ENCODE measurements at regions not wholly inside any gene's neighbourhood (a gene's known extent, or its start where the extent isn't known, plus 50 kb on each side); places are given as distances from the start of the nearest gene placed in this dataset.

GRCh38 chr5:155068616-155069100, 55.1 kb downstream of the KIF4B start:
- DNase-seq (ENCODE audit: low read depth), result no peak

GRCh38 chr5:155069961-155070360, 56.4 kb downstream of the KIF4B start:
- DNase-seq (ENCODE audit: low read depth), result no peak

- DNase-seq (ENCODE audit: low read depth), result no peak
These were observed 57.2 kb downstream of the KIF4B start for GRCh38 chr5:155070781-155071180.

- DNase-seq (ENCODE audit: low read depth), result no peak
These were observed 62.8 kb downstream of the KIF4B start for GRCh38 chr5:155076379-155076778.

DNA sequence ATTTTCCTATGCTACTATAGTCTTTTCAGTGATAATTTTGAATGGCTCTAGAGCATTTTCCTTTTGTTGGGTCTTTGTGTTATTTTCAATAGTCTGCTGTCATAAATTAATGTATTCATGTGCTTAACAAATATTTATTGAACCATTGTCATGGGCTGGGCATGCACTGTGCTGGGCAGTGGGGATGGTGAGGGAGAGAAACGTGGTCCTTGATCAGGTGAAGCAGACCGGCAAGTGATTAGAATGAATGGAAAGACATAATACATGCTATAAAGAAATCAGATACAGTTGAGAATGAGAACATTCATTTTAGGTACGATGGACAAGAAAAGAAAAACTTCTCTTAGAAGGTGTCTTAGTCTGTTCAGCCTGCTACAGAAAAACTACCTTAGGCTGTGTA, 66.1 kb downstream of the KIF4B start:
- DNase-seq (ENCODE audit: low read depth), result no peak

DNA sequence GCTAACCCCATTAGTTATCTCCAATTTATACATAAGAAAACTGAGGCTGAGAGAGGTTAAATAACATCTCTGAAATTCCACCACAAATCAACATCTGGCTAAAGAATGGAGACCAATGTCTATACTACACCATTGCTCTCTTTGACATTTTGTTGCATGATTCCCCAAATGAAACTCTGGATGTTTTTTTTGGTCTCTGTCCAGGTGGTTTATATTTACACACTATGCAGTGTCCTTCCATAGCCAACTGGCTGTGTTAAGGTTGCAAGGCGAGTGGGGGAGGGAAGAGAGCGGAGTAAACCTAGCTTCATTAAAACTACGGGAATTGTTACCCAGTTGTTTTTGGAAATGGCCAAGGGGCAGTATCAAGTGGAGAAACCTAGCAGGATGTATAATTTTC, 67.2 kb downstream of the KIF4B start:
- DNase-seq (ENCODE audit: low read depth), result no peak

DNA sequence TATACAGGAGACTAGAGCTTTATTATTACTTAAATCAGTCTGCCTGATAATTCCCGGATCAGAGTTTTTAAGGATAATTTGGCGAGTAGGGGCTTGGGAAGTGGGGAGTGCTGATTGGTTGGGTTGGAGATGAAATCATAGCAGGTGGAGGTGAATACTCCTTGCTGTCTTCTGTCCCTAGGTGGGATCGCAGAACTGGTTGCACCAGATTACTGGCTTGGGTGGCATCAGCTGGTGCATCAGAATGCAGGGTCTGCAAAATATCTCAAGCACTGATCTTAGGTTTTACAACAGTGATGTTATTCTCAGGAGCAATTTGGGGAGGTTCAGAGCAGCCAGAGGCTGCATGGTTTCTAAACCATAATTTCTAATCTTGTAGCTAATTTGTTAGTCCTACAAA, 68.1 kb downstream of the KIF4B start:
- DNase-seq (ENCODE audit: low read depth), result no peak

DNA sequence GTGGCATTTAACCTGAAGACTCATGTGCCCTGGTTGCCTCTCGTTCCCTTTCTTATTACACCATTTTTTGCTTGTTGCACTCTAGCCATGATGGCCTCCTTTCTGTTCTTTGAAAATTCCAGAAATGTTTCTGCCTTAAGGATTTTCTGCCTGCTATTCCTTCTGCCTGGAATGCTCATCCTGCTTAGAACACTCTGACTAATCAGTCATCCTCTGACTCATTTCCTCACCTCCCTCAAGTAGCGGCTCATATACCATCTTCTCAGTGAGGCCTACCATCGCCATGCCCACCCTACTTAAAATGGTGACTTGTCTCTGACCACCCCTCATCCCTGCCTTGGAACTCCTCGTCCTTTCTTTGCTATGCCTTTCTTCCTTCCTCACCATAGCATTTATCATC, 68.8 kb downstream of the KIF4B start:
- DNase-seq (ENCODE audit: low read depth), result no peak

GRCh38 chr5:155085282-155085989, 71.9 kb downstream of the KIF4B start:
- no peak for DNase-seq (ENCODE audit: low read depth)

DNA sequence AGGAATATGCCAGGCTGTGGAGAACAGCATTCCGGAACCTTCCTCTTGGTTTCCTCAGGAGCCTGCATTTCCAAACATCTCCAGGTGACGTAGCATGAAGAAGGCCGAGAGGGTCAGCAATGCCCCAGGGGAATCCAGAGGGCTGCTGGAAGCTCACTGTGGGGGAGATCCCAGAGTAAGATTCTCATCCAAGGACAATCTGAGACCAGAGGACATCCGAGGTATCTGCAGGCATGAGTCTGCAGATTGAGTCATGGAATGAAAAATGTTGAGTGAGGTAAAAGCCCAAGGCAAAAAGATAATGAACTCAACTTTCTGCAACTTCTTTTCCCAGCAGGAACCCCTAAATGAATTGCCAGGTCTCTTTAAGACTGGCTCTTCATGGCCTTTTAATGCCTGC, 73.5 kb downstream of the KIF4B start:
- DNase-seq (ENCODE audit: low read depth), result no peak

DNA sequence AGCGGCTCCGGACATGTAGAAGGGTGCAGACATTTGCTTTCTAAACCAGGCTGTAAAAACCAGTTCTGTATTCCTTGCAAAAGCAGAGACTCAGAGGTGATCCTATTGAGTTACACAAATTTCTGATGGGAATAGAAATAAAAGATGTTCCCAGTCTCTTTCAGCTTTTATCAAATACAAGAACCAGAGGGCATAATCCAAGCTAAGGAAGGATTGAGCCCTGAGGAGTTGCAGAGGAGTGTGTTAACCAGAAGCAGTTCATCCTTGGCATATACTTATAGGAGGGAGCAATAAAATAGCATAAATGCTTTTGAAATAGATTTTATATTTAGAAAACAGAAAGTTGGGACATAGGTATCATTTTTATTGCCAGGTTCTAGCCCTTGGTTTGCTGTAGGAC, 75.3 kb downstream of the KIF4B start:
- DNase-seq (ENCODE audit: low read depth), result no peak

- no peak for DNase-seq (ENCODE audit: low read depth)
These were observed 76.1 kb downstream of the KIF4B start for GRCh38 chr5:155089643-155090042.

GRCh38 chr5:155091063-155091648, 77.6 kb downstream of the KIF4B start:
- DNase-seq (ENCODE audit: low read depth), result no peak

GRCh38 chr5:155091768-155092717, 78.5 kb downstream of the KIF4B start:
- no peak for DNase-seq (ENCODE audit: low read depth)

- no peak for DNase-seq (ENCODE audit: low read depth)
These were observed 80.9 kb downstream of the KIF4B start for GRCh38 chr5:155094455-155094854.

DNA sequence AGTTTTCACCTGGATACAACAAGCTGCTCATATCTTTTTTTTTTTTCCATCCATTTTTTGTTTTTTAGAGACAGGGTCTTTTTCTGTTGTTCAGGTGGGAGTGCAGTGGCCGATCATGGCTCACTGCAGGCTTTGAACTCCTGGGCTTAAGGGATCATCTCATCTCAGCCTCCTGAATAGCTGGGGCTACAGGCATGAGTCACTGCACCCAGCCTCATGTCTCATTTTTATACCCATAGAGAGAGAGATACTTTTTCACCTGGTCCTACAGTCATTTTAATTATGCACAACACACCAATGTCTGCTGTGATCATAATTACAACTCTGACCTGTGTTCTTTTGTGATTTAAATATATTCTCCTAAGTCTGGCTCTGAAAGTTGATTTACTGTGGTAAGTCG, 84.4 kb downstream of the KIF4B start:
- DNase-seq (ENCODE audit: low read depth), result no peak

DNA sequence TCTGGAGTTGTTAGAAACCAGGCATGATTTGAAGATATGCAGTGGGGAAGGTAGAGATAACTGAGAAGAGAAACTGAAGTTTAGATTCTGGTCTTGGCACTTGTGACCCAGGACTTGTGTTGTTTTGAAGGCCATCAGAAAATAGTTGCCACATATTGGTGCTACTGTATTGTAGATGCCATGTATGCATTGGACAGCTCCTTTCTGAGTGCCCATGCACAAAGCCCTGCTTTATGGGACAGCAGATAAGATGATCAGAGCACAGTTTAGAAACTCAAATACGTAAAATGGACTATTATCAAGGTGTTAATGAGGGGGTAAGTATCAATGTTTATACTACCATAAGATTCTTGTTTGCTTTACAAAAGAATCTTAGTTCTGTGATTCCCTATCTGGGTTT, 84.9 kb downstream of the KIF4B start:
- DNase-seq (ENCODE audit: low read depth), result no peak

GRCh38 chr5:155101697-155102096, 88.1 kb downstream of the KIF4B start:
- no peak for DNase-seq (ENCODE audit: low read depth)

GRCh38 chr5:155103146-155103545, 89.6 kb downstream of the KIF4B start:
- no peak for DNase-seq (ENCODE audit: low read depth)

- DNase-seq (ENCODE audit: low read depth), result no peak
These were observed 90.9 kb downstream of the KIF4B start for GRCh38 chr5:155104441-155104840.

DNA sequence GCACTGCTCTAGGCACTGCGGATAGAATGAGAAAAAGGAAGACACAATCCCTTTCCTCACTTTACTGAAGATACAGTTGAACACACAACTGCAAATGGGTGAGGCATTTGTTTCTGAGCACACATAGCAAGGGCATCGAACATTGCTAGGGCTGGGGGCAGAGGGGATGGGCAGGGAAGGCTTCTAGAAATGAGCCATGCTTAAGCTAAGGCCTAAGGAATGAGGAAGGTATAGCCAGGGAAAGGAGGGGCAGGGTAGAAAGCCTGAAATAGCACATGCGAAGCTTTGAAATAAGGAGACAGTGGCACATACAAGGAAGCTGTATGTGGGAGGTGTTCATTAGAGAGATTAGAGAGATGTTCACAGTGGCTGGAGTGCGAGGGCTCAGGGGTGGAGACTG, 92.7 kb downstream of the KIF4B start:
- DNase-seq (ENCODE audit: low read depth), result no peak

DNA sequence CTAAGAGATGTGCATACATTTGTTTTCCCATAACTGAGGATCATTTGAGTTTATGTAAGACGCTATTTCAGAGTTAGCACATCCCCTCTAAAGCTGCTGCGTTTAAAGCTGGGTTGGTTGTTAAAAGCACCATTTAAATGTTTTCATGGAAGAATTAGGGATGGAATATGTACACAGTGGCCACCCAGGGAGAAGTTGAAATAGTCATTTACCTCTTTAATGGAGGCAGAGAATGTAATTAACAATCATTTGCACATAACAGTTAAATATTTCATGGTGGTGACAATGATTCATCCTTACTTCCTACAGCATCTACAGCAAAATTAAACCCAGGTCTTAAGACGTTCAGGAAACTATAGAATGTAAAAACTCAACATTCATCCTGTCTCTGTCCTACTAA, 100.3 kb downstream of the KIF4B start:
- no peak for DNase-seq (ENCODE audit: low read depth)

DNA sequence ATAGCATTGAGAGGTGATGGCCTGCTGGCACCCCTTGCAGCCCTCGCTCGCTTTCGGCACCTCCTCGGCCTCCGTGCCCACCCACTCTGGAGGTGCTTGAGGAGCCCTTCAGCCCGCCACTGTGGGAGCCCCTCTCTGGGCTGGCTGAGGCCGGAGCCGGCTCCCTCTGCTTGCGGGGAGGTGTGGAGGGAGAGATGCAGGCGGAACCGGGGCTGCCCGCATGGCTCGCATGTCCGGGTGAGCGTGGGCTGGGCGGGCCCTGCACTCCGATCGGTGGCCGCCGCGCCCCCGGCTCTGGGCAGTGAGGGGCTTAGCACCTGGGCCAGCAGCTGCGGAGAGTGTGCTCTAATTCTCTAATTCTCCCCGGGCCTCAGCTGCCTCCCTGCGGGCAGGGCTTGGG, 101.1 kb downstream of the KIF4B start:
- DNase-seq (ENCODE audit: low read depth), result no peak
